ENCODE measurements at regions not wholly inside any gene's neighbourhood (a gene's known extent, or its start where the extent isn't known, plus 50 kb on each side); places are given as distances from the start of the nearest gene placed in this dataset.

- no peaks in the 10 kb centered on the region for H3K36me3 ChIP-seq
- no peak overlapping the region for H3K27ac ChIP-seq
- H3K27me3 ChIP-seq, result no peaks in the 10 kb centered on the region
- 79% methylated on average over 3 of the region's 3 CpGs for WGBS
- no peak for TF ChIP-seq CTCF (IDR thresholded peaks at IDR 0.05)
- no peak for TF ChIP-seq POLR2AphosphoS5 (IDR thresholded peaks at IDR 0.05)
- TF ChIP-seq EP300 (IDR thresholded peaks at IDR 0.05), result no peak
- TF ChIP-seq POLR2A (IDR thresholded peaks at IDR 0.05), result no peak
- H3K4me3 ChIP-seq, result no peak overlapping the region
- H3K4me1 ChIP-seq, result no peaks in the 10 kb centered on the region
- H3K9me3 ChIP-seq, result no peaks in the 10 kb centered on the region
- DNase-seq (ENCODE audit: low spot score in 2 of 2), result no peak
Observed at GRCh38 chr18:28652654-28653053, 475.7 kb upstream of the CDH2 start.

- TF ChIP-seq CTCF (IDR thresholded peaks at IDR 0.05), result no peak
- Histone ChIP-seq H3K36me3 (no peaks in the 10 kb centered on the region), H3K27me3 (no peaks in the 10 kb centered on the region), H3K27ac (no peak overlapping the region), H3K9me3 (no peaks in the 10 kb centered on the region), H3K4me1 (no peaks in the 10 kb centered on the region), H3K4me3 (no peak overlapping the region)
- DNase-seq (ENCODE audit: low spot score in 2 of 2), result no peak
- 86% methylated on average over 12 of the region's 12 CpGs for WGBS
Observed at GRCh38 chr18:28651298-28651697, 474.4 kb upstream of the CDH2 start.

- no peak overlapping the region for H3K4me3 ChIP-seq
- TF ChIP-seq CTCF (IDR thresholded peaks at IDR 0.05), result no peak
- no peak for TF ChIP-seq POLR2AphosphoS5 (IDR thresholded peaks at IDR 0.05)
- no peak for TF ChIP-seq POLR2A (IDR thresholded peaks at IDR 0.05)
- no peak for TF ChIP-seq EP300 (IDR thresholded peaks at IDR 0.05)
- 54% methylated on average over 2 of the region's 2 CpGs for WGBS
- H3K9me3 ChIP-seq, result no peaks in the 10 kb centered on the region
- H3K36me3 ChIP-seq, result no peaks in the 10 kb centered on the region
- DNase-seq (ENCODE audit: low spot score in 2 of 2), result no peak
- H3K4me1 ChIP-seq, result no peaks in the 10 kb centered on the region
- no peak overlapping the region for H3K27ac ChIP-seq
- H3K27me3 ChIP-seq, result no peaks in the 10 kb centered on the region
Observed at GRCh38 chr18:28650860-28651259, 473.9 kb upstream of the CDH2 start.

GRCh38 chr18:28647961-28648360, 471.0 kb upstream of the CDH2 start:
- TF ChIP-seq CTCF (IDR thresholded peaks at IDR 0.05) (no peak), EP300 (IDR thresholded peaks at IDR 0.05) (no peak), POLR2A (IDR thresholded peaks at IDR 0.05) (no peak), POLR2AphosphoS5 (IDR thresholded peaks at IDR 0.05) (no peak)
- Histone ChIP-seq H3K4me1 (no peaks in the 10 kb centered on the region), H3K9me3 (no peaks in the 10 kb centered on the region), H3K27me3 (no peaks in the 10 kb centered on the region), H3K36me3 (no peaks in the 10 kb centered on the region), H3K27ac (no peak overlapping the region), H3K4me3 (no peak overlapping the region)
- WGBS, result 60% methylated on average over 3 of the region's 3 CpGs
- DNase-seq (ENCODE audit: low spot score in 2 of 2), result no peak

- no peaks in the 10 kb centered on the region for H3K9me3 ChIP-seq
- no peak overlapping the region for H3K27ac ChIP-seq
- H3K27me3 ChIP-seq, result no peaks in the 10 kb centered on the region
- no peak for DNase-seq (ENCODE audit: low spot score in 2 of 2)
- no peaks in the 10 kb centered on the region for H3K36me3 ChIP-seq
- H3K4me1 ChIP-seq, result no peaks in the 10 kb centered on the region
- 83% methylated on average over 2 of the region's 2 CpGs for WGBS
- TF ChIP-seq EP300 (IDR thresholded peaks at IDR 0.05) (no peak), POLR2AphosphoS5 (IDR thresholded peaks at IDR 0.05) (no peak), CTCF (IDR thresholded peaks at IDR 0.05) (no peak), POLR2A (IDR thresholded peaks at IDR 0.05) (no peak)
- H3K4me3 ChIP-seq, result no peak overlapping the region
Observed at GRCh38 chr18:28637897-28638296, 461.0 kb upstream of the CDH2 start.
